Body of pancreas (tissue), 4 donors: ENCODE measurements at regions not wholly inside any gene's neighbourhood (a gene's known extent, or its start where the extent isn't known, plus 50 kb on each side); places are given as distances from the start of the nearest gene placed in this dataset.

ENCODE experiments used
- ATAC-seq: fragments of 150-250 bp; one replicate; pipeline ENCODE4 v1.9.1; 2016
- DNase-seq, 4 donors: peaks; one replicate each; pipeline ENCODE4 v3.0.0-alpha.2; 2019
- H3K27ac ChIP-seq, 4 donors: fragments of 200-600 bp; sonication (generic); 1 replicate in 3 of 4; 2 replicates in 1 of 4; pipeline versions ENCODE4 v1.5.1 to v1.6.1; 2016 to 2019; ENCODE audit warnings: mild to moderate bottlenecking in 1 of 4, mixed read lengths in 1 of 4, moderate library complexity in 1 of 4
- H3K27me3 ChIP-seq, 2 donors: fragments of 200-600 bp; sonication (generic); one replicate each; pipeline ENCODE4 v1.6.0; 2016; ENCODE audit warnings: mild to moderate bottlenecking in 1 of 2
- H3K36me3 ChIP-seq, 2 donors: fragments of 200-600 bp; sonication (generic); replicated peaks in 1 of 2; 2 replicates each; pipeline ENCODE4 v1.5.1; 2016; ENCODE audit warnings: low read depth in 2 of 2; ENCODE audit not compliant: insufficient read depth in 1 of 2
- H3K4me1 ChIP-seq: fragments of 200-600 bp; sonication (generic); one replicate; pipeline ENCODE4 v1.6.0; 2016
- H3K4me3 ChIP-seq, 2 donors: fragments of 200-600 bp; sonication (generic); 1 replicate in 1 of 2; 2 replicates in 1 of 2; pipeline ENCODE4 v1.5.1; 2016 to 2019
- H3K9me3 ChIP-seq, 3 donors: fragments of 200-600 bp; sonication (generic); 1 replicate in 2 of 3; 2 replicates in 1 of 3; pipeline ENCODE4 v1.5.1; 2016
- POLR2A ChIP-seq, 3 donors: fragments of 450-650 bp; IDR thresholded peaks; one replicate each; pipeline ENCODE4 v1.6.1; 2016; ENCODE audit warnings: antibody characterized with exemption in 3 of 3, mild to moderate bottlenecking in 2 of 3
- WGBS, 2 donors: methylation state at CpG; one replicate each; pipeline ENCODE4 v1.1.5; 2017; 5-methylcytosine and 5-hydroxymethylcytosine counted together
- intact Hi-C: fragments of 100-400 bp; cut with DNase I; formaldehyde crosslinking; loops from one replicate; pipeline ENCODE4 v1.15.1; 2023
- TF ChIP-seq, protein P1 (sequence below), 7 experiments: fragments of 450-650 bp in 4 of 7; fragments of 200-600 bp in 3 of 7; sonication (generic) in 3 of 7; IDR thresholded peaks; one replicate each; pipeline ENCODE4 v1.5.1; 2016 to 2019; ENCODE audit warnings: antibody characterized with exemption in 7 of 7

DNA sequence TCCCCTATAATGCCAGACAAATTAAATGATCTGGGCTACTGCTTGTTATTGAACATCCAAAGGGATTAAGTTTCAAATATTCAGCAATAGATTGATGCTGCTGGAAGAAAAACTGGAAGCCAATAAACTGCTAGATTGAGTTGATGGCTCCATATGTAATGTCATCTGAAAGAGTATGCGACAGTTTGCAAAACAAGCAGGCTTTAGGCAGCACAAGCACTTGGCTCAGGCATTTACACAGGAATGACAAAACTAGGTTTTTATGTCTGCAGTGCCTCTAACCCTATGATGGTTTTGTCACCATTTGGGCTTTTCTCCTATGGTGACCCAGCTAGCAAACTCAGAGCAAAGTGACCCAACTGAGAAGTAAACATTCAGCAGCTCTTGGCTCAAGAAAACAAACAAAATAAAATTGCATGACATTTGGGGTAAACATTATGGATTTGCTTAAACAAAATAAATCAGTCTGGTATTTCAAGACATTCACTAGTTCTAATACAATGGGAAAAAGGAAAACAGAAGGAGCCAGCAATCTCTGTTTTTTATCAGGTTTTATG is 978.5 kb downstream of the DTWD2 start:
- intact Hi-C loops, result no loop called here
- Histone ChIP-seq H3K9me3 (no peaks in the 10 kb centered on the region), H3K27ac (no peak overlapping the region), H3K4me1 (no peaks in the 10 kb centered on the region), H3K36me3 (no peaks in the 10 kb centered on the region), H3K4me3 (no peak overlapping the region), H3K27me3 (no peaks in the 10 kb centered on the region)
- ATAC-seq (no peak), DNase-seq (no peak)
- TF ChIP-seq, protein P1, sequence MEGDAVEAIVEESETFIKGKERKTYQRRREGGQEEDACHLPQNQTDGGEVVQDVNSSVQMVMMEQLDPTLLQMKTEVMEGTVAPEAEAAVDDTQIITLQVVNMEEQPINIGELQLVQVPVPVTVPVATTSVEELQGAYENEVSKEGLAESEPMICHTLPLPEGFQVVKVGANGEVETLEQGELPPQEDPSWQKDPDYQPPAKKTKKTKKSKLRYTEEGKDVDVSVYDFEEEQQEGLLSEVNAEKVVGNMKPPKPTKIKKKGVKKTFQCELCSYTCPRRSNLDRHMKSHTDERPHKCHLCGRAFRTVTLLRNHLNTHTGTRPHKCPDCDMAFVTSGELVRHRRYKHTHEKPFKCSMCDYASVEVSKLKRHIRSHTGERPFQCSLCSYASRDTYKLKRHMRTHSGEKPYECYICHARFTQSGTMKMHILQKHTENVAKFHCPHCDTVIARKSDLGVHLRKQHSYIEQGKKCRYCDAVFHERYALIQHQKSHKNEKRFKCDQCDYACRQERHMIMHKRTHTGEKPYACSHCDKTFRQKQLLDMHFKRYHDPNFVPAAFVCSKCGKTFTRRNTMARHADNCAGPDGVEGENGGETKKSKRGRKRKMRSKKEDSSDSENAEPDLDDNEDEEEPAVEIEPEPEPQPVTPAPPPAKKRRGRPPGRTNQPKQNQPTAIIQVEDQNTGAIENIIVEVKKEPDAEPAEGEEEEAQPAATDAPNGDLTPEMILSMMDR (IDR thresholded peaks at IDR 0.05), result no peak
- no peak for TF ChIP-seq POLR2A (IDR thresholded peaks at IDR 0.05)
- WGBS, 2 donors, result 71 to 75% methylated on average over 1 of the region's 1 CpG

DNA sequence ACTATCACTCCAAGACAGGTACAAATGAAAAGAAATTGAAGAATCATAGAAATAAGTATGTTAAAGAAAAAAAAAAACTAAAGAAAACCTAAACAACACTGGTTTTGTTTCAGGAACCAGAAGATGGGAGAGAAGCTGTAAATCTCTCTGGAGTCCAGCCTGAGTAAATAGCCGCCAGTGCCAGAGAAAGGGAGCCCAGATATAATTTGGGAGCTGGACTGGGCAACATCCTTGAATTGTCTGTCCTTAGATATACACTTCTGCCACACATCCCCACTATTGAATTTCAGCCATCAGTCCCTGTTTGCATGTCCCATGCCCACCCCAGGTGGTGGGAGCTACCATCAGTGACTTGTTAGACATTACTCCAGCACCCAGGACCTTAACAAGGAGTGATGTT is 979.6 kb downstream of the DTWD2 start:
- DNase-seq (no peak), ATAC-seq (no peak)
- Histone ChIP-seq H3K9me3 (no peaks in the 10 kb centered on the region), H3K4me3 (no peak overlapping the region), H3K36me3 (no peaks in the 10 kb centered on the region), H3K4me1 (no peaks in the 10 kb centered on the region), H3K27ac (no peak overlapping the region), H3K27me3 (no peaks in the 10 kb centered on the region)
- no peak for TF ChIP-seq POLR2A (IDR thresholded peaks at IDR 0.05)
- TF ChIP-seq, protein P1 (IDR thresholded peaks at IDR 0.05), result no peak
- 59 to 86% methylated on average over 1 of the region's 1 CpG for WGBS, 2 donors
- intact Hi-C loops, result no loop called here

DNA sequence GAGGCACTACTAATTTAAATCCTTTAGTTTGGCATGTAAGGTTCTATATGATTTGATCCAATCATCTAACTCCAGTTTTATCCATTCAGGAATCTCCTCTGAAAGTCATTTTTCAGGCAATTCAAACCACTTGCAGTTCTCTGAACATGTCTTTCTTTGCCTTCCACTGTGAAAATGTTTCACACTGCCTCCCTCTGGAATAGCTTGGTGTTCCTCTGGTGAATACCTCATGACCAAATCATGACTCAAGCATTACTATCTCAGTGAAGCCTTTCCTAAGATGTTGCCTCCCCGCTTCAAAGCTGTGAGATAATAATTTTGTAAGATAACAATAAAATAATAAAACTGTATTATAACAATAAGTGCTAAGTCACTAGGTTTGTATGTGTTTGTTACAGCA is 981.1 kb downstream of the DTWD2 start:
- 67 to 84% methylated on average over 1 of the region's 1 CpG for WGBS, 2 donors
- ATAC-seq, result no peak
- Histone ChIP-seq H3K27me3 (no peaks in the 10 kb centered on the region), H3K4me3 (no peak overlapping the region), H3K27ac (no peak overlapping the region), H3K9me3 (no peaks in the 10 kb centered on the region), H3K4me1 (no peaks in the 10 kb centered on the region), H3K36me3 (no peaks in the 10 kb centered on the region)
- DNase-seq, result no peak
- intact Hi-C loops, result no loop called here
- TF ChIP-seq, protein P1 (IDR thresholded peaks at IDR 0.05), result no peak
- TF ChIP-seq POLR2A (IDR thresholded peaks at IDR 0.05), result no peak

DNA sequence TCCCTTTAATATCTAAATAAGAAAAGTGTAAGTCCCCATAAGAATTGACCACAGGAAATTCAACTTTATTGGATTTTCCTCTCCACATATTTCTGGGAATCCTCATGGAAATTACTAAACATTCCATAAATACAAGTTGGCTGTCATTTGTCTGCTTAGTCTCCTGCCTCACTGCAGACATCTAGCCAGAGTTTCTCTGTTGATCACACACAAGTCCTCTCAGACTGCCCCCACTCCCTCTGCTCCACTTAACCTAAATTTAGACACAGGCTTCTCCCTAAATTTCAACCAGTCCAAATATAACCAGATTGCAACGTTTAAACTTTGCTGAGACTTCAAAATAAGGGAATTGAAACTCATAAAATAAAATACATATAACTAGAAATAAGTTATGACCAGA is 982.1 kb downstream of the DTWD2 start:
- Histone ChIP-seq H3K4me1 (no peaks in the 10 kb centered on the region), H3K27ac (no peak overlapping the region), H3K9me3 (no peaks in the 10 kb centered on the region), H3K27me3 (no peaks in the 10 kb centered on the region), H3K36me3 (no peaks in the 10 kb centered on the region), H3K4me3 (no peak overlapping the region)
- 24 to 41% methylated on average over 1 of the region's 1 CpG for WGBS, 2 donors
- TF ChIP-seq, protein P1 (IDR thresholded peaks at IDR 0.05), result no peak
- no peak for TF ChIP-seq POLR2A (IDR thresholded peaks at IDR 0.05)
- DNase-seq (no peak), ATAC-seq (no peak)
- intact Hi-C loops, result no loop called here

DNA sequence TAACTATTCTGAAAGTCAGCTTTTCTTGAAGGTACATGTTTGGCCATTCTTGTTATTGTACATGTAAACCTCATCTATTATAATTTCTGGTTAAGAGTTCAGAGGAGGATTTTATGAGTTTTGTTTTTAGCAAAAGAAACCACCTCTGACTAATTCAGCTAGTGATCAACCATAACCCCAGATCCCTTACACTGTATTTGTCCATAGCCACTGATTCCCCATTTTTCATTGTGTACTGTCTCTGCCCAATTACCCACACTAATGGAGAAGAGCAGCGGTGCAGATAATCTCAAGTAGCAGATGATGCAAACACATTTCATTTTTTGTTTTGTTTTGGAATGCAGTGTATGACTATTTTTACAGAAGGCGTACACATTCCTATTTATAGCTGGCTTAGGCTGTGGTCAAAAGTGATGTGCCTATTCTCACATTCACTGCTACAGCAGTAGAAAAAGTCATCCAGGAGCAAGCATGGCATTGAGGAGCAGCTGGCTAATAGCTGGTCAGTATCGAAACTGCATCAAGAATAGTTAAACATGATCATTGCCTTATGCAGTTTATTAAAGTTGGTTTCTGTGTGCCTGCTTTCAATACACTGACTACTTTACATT is 988.3 kb downstream of the DTWD2 start:
- no peaks in the 10 kb centered on the region for H3K9me3 ChIP-seq
- ATAC-seq (no peak), DNase-seq (no peak)

More for the DNA sequence above, 988.3 kb downstream of the DTWD2 start:
- Histone ChIP-seq H3K27me3 (no peaks in the 10 kb centered on the region), H3K27ac (no peak overlapping the region), H3K36me3 (no peaks in the 10 kb centered on the region), H3K4me1 (no peaks in the 10 kb centered on the region), H3K4me3 (no peak overlapping the region)
- intact Hi-C loops, result no loop called here
- WGBS, 2 donors, result 80% methylated on average over 3 of the region's 3 CpGs
- TF ChIP-seq, protein P1 (IDR thresholded peaks at IDR 0.05), result no peak
- no peak for TF ChIP-seq POLR2A (IDR thresholded peaks at IDR 0.05)
